Activated CD4-positive, alpha-beta T cell treated with anti-CD3 and anti-CD28 coated beads for 36 hours (primary cell): ENCODE measurements at regions not wholly inside any gene's neighbourhood (a gene's known extent, or its start where the extent isn't known, plus 50 kb on each side); places are given as distances from the start of the nearest gene placed in this dataset.

Source experiments
- ATAC-seq: fragments of 200-7000 bp; cut with Tn5 transposase; one replicate; pipeline ENCODE4 v1.10.0; 2021; ENCODE audit warnings: mild to moderate bottlenecking, moderate library complexity
- CTCF ChIA-PET: fragments of 350-600 bp; sonication (Branson Sonifier 250); formaldehyde crosslinking; loops from one replicate; lab custom pipeline; 2021; ENCODE audit warnings: antibody characterized with exemption; lab: Charles Lee
- POLR2A ChIA-PET: fragments of 350-600 bp; sonication (Branson Sonifier 250); formaldehyde crosslinking; loops from one replicate; lab custom pipeline; 2021; ENCODE audit warnings: antibody characterized with exemption, inconsistent platforms; lab: Charles Lee
- DNase-seq: peaks from one replicate; pipeline ENCODE4 v3.0.0-alpha.2; 2020
- H3K27ac Mint-ChIP-seq: one replicate; pipeline ENCODE4 v1.8.0; 2021; ENCODE audit warnings: mixed read lengths
- H3K27me3 Mint-ChIP-seq: one replicate; pipeline ENCODE4 v1.8.0; 2021; ENCODE audit warnings: mixed read lengths
- H3K36me3 Mint-ChIP-seq: one replicate; pipeline ENCODE4 v1.8.0; 2021; ENCODE audit warnings: low read depth, mixed read lengths
- H3K4me1 Mint-ChIP-seq: one replicate; pipeline ENCODE4 v1.8.0; 2021; ENCODE audit warnings: mixed read lengths
- H3K4me3 Mint-ChIP-seq: one replicate; pipeline ENCODE4 v1.8.0; 2021; ENCODE audit warnings: mild to moderate bottlenecking, moderate library complexity, mixed read lengths
- H3K9me3 Mint-ChIP-seq: one replicate; pipeline ENCODE4 v1.8.0; 2021; ENCODE audit warnings: low read depth, mixed read lengths
- intact Hi-C, 2 experiments: fragments of 100-400 bp; cut with DNase I in 1 of 2; cut with micrococcal nuclease in 1 of 2; formaldehyde crosslinking; loops; one replicate each; pipeline versions ENCODE4 v1.14.2 to v1.15.1; 2022 to 2024; cut with DNase I, micrococcal nuclease

DNA sequence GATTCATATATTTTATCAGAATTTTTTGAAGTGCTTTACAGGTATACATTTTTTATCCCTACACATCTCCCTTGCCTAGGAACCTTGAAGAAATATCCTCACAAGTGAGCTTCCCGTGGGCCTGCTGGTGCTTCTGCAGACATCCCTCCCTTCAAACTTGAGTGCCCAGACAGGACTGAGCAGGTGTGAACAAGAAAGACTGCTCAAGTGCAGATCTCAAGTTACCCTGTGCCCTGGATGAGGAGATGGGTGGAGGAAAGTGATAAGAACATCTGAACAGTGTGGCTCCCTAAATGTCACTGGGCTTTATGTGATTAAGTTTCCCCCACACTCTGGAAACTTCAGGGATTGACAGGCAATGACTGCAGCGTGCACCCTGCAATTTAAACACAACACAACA is 209.8 kb downstream of the TLE1 start:
- ChIA-PET POLR2A (no interaction called here), CTCF (no interaction called here)
- Mint-ChIP-seq H3K4me3 (no peak overlapping the region), H3K9me3 (peaks cover 2% of the 10 kb centered on the region), H3K4me1 (no peaks in the 10 kb centered on the region), H3K27ac (no peak overlapping the region), H3K36me3 (no peaks in the 10 kb centered on the region), H3K27me3 (no peaks in the 10 kb centered on the region)
- DNase-seq (no peak), ATAC-seq (no peak)
- intact Hi-C loops: no loop called here

DNA sequence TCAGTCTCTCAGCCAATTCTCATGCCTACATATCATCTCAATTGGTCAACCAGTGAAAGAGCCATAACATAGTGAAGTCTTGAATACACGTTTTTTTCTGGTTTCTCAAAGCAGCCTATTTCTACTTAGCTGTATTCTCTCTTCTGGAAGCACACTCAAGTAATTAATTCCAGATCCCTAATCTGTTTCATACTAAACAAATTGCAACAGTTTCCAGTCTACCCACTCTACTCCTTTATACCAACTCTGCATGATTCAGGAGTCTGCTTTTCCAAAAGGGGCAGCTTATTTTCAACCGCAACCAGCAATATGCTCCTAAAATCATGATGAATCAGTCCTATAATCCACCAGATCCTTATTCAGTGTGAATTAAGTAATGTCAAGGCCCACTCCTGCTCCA is 211.7 kb downstream of the TLE1 start:
- no peaks in the 10 kb centered on the region for H3K27me3 Mint-ChIP-seq
- POLR2A ChIA-PET: no interaction called here
- CTCF ChIA-PET: interaction anchor here (1.0 kb wide), 1 partner anchor 9 kb away, joined by 3 read pairs; no protein-coding TSS in a partner anchor
- no peak overlapping the region for H3K4me3 Mint-ChIP-seq
- DNase-seq (no peak), ATAC-seq (no peak)
- intact Hi-C loops: no loop called here
- peaks cover 2% of the 10 kb centered on the region for H3K9me3 Mint-ChIP-seq
- H3K4me1 Mint-ChIP-seq: no peaks in the 10 kb centered on the region
- H3K27ac Mint-ChIP-seq: no peak overlapping the region
- H3K36me3 Mint-ChIP-seq: no peaks in the 10 kb centered on the region

DNA sequence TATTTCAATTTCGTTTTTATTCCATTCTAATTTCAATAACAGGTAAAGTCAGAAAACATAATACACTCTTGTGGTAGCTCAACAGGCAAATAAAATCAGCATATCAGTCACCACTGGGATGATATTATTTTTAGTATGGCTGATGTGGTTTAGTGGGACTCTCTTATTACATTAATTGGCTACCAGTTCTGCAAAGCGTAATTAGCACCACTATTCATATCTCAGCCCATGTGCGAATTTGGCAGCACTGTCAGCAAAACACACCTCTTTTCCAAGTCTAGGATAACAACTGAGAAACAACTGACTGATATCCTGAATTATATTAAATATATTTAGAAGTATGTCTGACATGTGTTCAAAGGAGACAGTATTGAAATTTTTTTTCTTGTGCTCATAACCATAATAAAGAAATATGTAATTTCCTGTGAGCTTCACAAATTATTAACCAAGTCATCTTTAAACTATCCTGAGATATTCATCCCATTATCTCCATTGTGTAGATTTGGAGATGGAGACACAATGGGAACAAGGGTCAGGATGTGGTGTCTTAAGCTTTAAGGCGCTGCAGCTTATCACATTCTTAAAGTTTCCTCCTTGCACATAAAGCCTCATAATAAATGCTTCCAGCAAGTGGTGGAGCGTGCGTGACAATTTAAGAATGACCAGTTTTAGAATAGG is 212.4 kb downstream of the TLE1 start:
- Mint-ChIP-seq H3K4me1 (no peaks in the 10 kb centered on the region), H3K36me3 (no peaks in the 10 kb centered on the region), H3K27me3 (no peaks in the 10 kb centered on the region), H3K27ac (no peak overlapping the region), H3K9me3 (peaks cover 2% of the 10 kb centered on the region), H3K4me3 (no peak overlapping the region)
- ChIA-PET CTCF (no interaction called here), POLR2A (no interaction called here)
- DNase-seq (no peak), ATAC-seq (no peak)
- intact Hi-C loops: no loop called here

DNA sequence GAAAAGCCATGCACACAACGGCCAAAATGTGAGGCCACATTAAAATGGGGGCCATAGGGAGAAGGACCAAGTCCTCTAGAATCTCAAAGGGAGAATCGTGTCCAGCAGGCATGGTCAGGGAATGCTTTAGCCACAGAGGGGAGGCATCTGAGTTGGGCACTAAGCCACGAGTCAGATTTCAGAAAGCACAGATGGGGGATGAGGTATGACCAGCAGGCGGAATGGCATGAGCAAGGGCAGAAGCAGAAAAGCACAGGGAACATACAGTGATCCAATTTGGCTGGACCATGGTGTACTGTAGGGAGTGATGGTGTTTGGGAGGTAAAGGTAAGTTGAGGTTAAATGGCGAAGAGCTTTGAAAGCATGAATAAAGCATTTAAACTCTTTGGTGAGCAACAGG is 214.6 kb downstream of the TLE1 start:
- H3K4me1 Mint-ChIP-seq: no peaks in the 10 kb centered on the region
- DNase-seq: no peak
- POLR2A ChIA-PET: no interaction called here
- intact Hi-C loops: no loop called here
- no peaks in the 10 kb centered on the region for H3K27me3 Mint-ChIP-seq
- no peak overlapping the region for H3K4me3 Mint-ChIP-seq
- H3K27ac Mint-ChIP-seq: no peak overlapping the region
- no peak for ATAC-seq
- CTCF ChIA-PET: no interaction called here
- no peaks in the 10 kb centered on the region for H3K9me3 Mint-ChIP-seq
- H3K36me3 Mint-ChIP-seq: no peaks in the 10 kb centered on the region

DNA sequence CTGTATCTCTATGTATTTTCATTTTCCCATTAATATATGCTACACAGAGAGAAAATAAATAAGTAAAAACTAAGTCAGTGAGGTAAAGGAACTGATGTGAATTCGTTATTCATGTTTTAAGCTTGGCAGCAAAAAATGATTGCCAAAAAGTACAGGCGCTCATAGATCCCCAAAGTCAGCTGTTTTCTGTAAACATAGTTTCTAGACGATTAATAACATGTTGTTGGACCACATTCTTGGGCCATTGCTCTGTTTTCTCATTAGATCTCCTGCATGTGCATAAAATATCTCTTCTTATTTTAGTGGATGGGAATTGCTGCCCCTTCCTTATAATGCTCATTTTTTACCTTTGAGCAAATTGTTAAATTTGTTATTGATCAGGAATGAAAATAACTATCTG is 215.2 kb downstream of the TLE1 start:
- DNase-seq (no peak), ATAC-seq (no peak)
- Mint-ChIP-seq H3K36me3 (no peaks in the 10 kb centered on the region), H3K4me3 (no peak overlapping the region), H3K27ac (no peak overlapping the region), H3K27me3 (no peaks in the 10 kb centered on the region), H3K4me1 (no peaks in the 10 kb centered on the region), H3K9me3 (no peaks in the 10 kb centered on the region)
- ChIA-PET CTCF (no interaction called here), POLR2A (no interaction called here)
- intact Hi-C loops: no loop called here

DNA sequence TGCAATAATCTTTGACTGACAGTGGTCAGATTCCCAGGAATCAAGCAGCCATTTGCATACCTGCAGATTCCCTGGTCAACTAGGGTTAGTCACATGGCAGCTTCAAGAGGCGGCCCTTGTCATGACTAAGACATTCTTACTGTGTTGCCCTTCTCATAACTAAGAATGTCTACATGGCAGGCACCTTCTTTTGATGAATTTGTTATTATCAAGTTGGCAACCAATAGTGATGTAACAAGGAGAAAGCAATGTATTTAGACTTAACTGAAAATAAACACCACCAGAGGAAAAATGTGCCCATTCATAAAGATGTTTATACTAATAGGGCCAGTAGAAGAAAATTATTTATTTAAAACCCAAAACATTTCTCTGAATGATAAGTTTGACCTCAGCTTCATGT is 215.6 kb downstream of the TLE1 start:
- no peaks in the 10 kb centered on the region for H3K36me3 Mint-ChIP-seq
- H3K4me1 Mint-ChIP-seq: no peaks in the 10 kb centered on the region
- no peak overlapping the region for H3K4me3 Mint-ChIP-seq
- ATAC-seq (no peak), DNase-seq (no peak)
- H3K27ac Mint-ChIP-seq: no peak overlapping the region
- H3K9me3 Mint-ChIP-seq: no peaks in the 10 kb centered on the region
- ChIA-PET POLR2A (no interaction called here), CTCF (no interaction called here)
- no peaks in the 10 kb centered on the region for H3K27me3 Mint-ChIP-seq
- intact Hi-C loops: no loop called here

DNA sequence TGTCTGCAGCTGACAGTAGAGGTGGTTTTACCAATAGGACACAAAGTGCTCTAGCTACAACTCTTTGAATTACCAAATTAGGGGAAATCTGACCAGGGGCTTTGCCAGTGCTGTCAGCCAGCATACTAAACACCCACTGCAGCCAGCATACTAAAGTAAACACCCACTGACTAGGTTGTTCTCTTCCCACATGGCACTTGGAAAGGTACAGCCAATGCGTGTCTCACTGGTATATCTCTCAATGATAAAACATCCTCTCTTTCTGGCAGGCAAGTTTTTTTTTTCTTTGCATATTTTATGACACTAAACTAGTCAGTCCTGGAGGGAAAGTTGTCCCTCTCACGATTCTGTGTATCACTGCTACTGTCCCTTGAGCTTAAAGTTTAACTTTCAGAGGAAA is 216.1 kb downstream of the TLE1 start:
- POLR2A ChIA-PET: no interaction called here
- H3K4me1 Mint-ChIP-seq: no peaks in the 10 kb centered on the region
- H3K4me3 Mint-ChIP-seq: no peak overlapping the region
- DNase-seq: no peak
- ATAC-seq: no peak
- CTCF ChIA-PET: no interaction called here
- intact Hi-C loops: no loop called here
- H3K9me3 Mint-ChIP-seq: no peaks in the 10 kb centered on the region
- no peaks in the 10 kb centered on the region for H3K36me3 Mint-ChIP-seq
- H3K27me3 Mint-ChIP-seq: no peaks in the 10 kb centered on the region
- H3K27ac Mint-ChIP-seq: no peak overlapping the region

DNA sequence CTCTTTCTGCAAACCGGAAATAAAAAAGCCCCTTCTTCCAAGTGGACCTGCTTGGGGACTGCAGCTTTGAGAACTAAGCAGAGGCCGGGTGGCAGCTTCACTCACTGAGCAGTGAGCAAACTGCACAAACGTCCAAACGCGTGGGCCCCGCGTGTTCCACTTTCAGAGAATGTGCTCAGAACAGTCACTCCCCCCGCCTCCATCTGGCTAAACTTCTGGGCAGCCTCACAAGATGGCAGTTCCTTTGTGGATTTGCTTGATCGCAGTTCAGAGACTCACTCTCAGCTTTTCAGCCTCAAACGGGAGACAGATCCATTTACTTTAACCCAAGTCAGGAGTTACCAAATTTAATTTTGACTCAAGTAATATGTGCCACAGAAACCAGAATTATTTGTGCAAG is 216.6 kb downstream of the TLE1 start:
- H3K27ac Mint-ChIP-seq: no peak overlapping the region
- ChIA-PET POLR2A (no interaction called here), CTCF (no interaction called here)
- ATAC-seq (no peak), DNase-seq (no peak)
- no peak overlapping the region for H3K4me3 Mint-ChIP-seq
- no peaks in the 10 kb centered on the region for H3K4me1 Mint-ChIP-seq
- no peaks in the 10 kb centered on the region for H3K36me3 Mint-ChIP-seq
- H3K9me3 Mint-ChIP-seq: no peaks in the 10 kb centered on the region
- H3K27me3 Mint-ChIP-seq: no peaks in the 10 kb centered on the region
- intact Hi-C loops: no loop called here

DNA sequence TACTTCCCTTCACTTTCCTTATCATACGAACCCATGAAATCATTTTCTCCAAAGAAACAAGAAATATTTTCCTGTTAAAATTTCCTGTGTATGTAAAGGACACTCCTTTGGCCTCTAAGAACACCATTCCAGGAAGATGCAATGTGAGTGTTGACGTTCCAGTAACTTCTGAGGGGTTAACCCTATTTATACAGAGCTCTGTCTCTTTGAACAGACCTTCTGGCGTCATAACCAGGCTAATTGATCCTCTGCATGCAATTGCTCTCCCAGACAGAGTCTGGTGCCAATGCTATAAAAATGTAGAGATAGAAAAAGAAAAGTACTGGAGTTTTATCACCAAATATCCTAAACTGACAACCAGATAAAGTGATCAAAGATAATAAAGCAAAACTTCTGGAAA is 218.5 kb downstream of the TLE1 start:
- CTCF ChIA-PET: no interaction called here
- ATAC-seq (no peak), DNase-seq (no peak)
- POLR2A ChIA-PET: no interaction called here
- H3K27ac Mint-ChIP-seq: no peak overlapping the region
- no peaks in the 10 kb centered on the region for H3K4me1 Mint-ChIP-seq
- no peaks in the 10 kb centered on the region for H3K9me3 Mint-ChIP-seq
- H3K36me3 Mint-ChIP-seq: no peaks in the 10 kb centered on the region
- intact Hi-C loops: no loop called here
- no peak overlapping the region for H3K4me3 Mint-ChIP-seq
- no peaks in the 10 kb centered on the region for H3K27me3 Mint-ChIP-seq

DNA sequence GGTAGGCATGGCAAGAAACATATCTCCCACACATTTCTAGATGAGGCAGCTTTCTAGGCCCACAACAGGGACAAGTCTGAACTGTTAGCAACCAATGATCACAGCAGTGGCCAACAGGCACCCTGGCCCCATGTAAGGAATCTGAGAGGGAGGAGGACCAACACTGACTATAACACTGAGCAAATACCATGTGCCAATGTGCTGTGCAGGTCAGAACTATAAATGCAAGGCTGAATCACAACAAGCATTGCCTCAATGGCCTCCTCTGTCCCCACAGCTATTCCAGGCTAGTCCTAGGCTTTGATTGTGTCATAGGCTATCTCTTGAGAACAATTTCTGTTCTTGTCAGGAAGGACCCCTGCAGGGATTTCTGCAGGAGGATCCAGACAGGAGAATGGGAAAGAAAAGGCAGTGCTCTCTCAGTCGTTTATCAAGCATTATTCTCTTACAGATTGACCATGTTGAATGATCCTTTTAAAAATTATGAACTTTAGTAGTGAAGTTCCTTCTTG is 221.2 kb downstream of the TLE1 start:
- H3K36me3 Mint-ChIP-seq: no peaks in the 10 kb centered on the region
- no peaks in the 10 kb centered on the region for H3K27me3 Mint-ChIP-seq
- no peak overlapping the region for H3K27ac Mint-ChIP-seq
- intact Hi-C loops: no loop called here
- H3K9me3 Mint-ChIP-seq: no peaks in the 10 kb centered on the region
- no peaks in the 10 kb centered on the region for H3K4me1 Mint-ChIP-seq
- ATAC-seq (no peak), DNase-seq (no peak)
- POLR2A ChIA-PET: no interaction called here
- no peak overlapping the region for H3K4me3 Mint-ChIP-seq
- CTCF ChIA-PET: interaction anchor here (1.0 kb wide), 1 partner anchor 10 kb away, joined by 3 read pairs; no protein-coding TSS in a partner anchor

DNA sequence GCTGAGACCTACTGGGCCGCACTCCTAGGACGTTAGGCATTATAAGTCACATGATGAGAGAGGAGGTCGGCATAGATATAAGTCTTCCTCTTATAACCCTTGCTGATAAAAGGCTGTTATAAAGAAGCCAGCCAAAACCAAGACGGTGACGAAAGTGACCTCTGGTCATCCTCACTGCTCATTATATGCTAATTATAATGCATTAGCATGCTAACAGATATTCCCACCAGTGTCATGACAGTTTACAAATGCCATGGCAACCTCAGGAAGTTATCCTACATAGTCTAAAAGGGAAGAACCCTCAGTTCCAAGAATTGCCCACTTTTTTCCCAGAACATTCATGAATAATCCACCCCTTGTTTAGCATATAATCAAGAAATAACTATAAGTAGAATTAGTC is 222.4 kb downstream of the TLE1 start:
- Mint-ChIP-seq H3K9me3 (no peaks in the 10 kb centered on the region), H3K4me1 (no peaks in the 10 kb centered on the region), H3K27ac (no peak overlapping the region), H3K27me3 (no peaks in the 10 kb centered on the region), H3K4me3 (no peak overlapping the region), H3K36me3 (no peaks in the 10 kb centered on the region)
- DNase-seq (no peak), ATAC-seq (no peak)
- ChIA-PET CTCF (no interaction called here), POLR2A (no interaction called here)
- intact Hi-C loops: no loop called here

DNA sequence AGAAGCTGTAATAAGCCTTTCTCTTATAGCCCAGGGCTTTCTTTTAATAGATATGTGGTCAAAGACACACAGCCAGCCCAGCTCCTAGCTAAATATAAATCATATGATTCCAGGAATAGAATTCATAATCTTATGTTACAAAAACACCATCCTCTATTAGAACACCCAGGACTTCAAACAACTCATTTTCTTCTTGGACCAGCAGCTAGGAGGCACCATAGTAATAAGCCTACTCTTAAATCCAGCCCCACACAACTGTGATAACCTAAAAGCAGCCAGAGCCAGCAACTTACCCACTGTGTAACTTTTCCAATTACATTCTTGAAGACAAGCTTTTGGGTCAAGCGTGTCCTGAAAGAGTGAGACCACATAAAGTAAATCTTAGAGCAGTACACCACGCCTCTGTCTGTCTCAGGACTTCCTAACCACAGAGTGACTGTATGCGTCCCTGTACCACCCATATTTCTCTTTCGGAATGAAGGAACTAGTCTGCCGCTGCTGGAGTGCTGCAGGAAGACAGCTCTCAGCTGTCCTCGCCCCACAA is 223.8 kb downstream of the TLE1 start:
- ATAC-seq (no peak), DNase-seq (no peak)
- intact Hi-C loops: no loop called here
- no peaks in the 10 kb centered on the region for H3K9me3 Mint-ChIP-seq
- no peak overlapping the region for H3K4me3 Mint-ChIP-seq
- no peaks in the 10 kb centered on the region for H3K27me3 Mint-ChIP-seq
- H3K27ac Mint-ChIP-seq: no peak overlapping the region
- no peaks in the 10 kb centered on the region for H3K4me1 Mint-ChIP-seq
- H3K36me3 Mint-ChIP-seq: no peaks in the 10 kb centered on the region
- POLR2A ChIA-PET: no interaction called here
- CTCF ChIA-PET: no interaction called here
